Activated CD4-positive, alpha-beta memory T cell treated with anti-CD3 and anti-CD28 coated beads for 36 hours (primary cell): ENCODE measurements at regions not wholly inside any gene's neighbourhood (a gene's known extent, or its start where the extent isn't known, plus 50 kb on each side); places are given as distances from the start of the nearest gene placed in this dataset.
"Not testable (repeated sequence)": the region's sequence is repeated elsewhere in the genome, so short reads cannot be mapped to it uniquely, and the experiment has no call there.

Experiments used
- CTCF ChIA-PET: fragments of 350-600 bp; sonication (Branson Sonifier 250); formaldehyde crosslinking; loops from one replicate; lab custom pipeline; 2021; ENCODE audit warnings: antibody characterized with exemption, inconsistent platforms; lab: Charles Lee
- POLR2A ChIA-PET: fragments of 350-600 bp; sonication (Branson Sonifier 250); formaldehyde crosslinking; loops from one replicate; lab custom pipeline; 2021; ENCODE audit warnings: antibody characterized with exemption; lab: Charles Lee
- DNase-seq: peaks from one replicate; pipeline ENCODE4 v3.0.0-alpha.2; 2020
- H3K27ac Mint-ChIP-seq: one replicate; pipeline ENCODE4 v1.8.0; 2021; ENCODE audit warnings: mixed read lengths
- H3K27me3 Mint-ChIP-seq: one replicate; pipeline ENCODE4 v1.8.0; 2021; ENCODE audit warnings: mixed read lengths
- H3K36me3 Mint-ChIP-seq: one replicate; pipeline ENCODE4 v1.8.0; 2021; ENCODE audit warnings: mixed read lengths
- H3K4me1 Mint-ChIP-seq: one replicate; pipeline ENCODE4 v1.8.0; 2021; ENCODE audit warnings: low read depth, mixed read lengths
- H3K4me3 Mint-ChIP-seq: one replicate; pipeline ENCODE4 v1.8.0; 2021; ENCODE audit warnings: mild to moderate bottlenecking, mixed read lengths
- H3K9me3 Mint-ChIP-seq: one replicate; pipeline ENCODE4 v1.8.0; 2021; ENCODE audit warnings: mixed read lengths
- intact Hi-C: fragments of 100-400 bp; cut with micrococcal nuclease; formaldehyde crosslinking; loops from one replicate; pipeline ENCODE4 v1.15.1; 2023

DNA sequence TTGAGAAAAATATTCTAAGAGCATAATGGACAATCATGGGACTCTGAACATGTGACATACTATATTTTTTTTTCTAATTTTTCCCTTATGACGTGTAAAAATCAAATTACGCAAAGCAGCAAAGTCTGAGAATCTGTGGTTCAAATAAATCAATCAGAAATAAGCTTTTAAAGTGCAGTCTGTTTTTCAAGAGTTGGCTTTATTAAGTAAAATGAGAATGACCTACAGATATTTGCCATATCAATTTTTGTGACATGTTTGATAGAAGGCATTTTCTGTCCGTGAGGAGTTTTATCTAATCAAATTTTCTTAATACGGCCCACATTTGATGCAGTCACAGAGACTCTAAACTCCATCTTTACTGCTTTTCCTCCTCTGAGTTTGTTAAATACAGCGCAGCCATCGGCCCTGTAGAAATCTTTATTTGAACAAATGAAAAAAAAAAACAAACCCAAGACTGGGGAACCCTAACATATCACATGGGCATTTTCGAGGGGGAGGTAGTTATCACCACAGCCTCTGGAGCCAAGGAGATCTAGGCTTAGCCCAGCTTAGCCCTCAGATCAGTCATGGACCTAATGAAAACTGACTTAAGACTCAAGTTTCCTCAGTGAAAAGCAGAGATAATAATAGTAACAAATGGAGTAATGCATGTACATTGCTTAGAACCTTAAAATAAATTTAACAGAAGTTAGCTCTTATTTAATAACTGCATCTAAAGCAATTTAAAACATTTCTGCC, 263.6 kb upstream of the C9orf72 start:
- Mint-ChIP-seq H3K27ac (no peak overlapping the region), H3K27me3 (no peaks in the 10 kb centered on the region)

DNA sequence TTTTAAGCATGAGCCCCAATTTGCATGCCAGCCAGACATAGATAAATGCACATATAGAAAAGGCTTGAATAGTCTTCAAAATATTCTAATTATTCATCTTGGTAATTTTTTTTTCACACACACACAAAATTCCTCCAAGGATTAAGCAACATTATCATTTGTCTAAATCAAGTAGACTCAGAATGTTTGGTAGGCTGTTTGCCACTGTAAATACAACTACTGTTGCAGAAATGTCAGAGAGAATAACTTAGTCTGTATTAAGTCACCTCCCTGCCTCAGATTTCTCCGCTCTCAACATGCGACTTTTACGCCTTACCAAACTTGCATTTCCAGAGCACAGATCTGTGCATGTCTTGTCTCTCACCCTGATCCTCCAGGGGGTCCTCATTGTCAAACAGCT, 265.6 kb upstream of the C9orf72 start:
- ChIA-PET POLR2A (no interaction called here), CTCF (no interaction called here)
- intact Hi-C loops = no loop called here
- no peaks in the 10 kb centered on the region for H3K27me3 Mint-ChIP-seq
- H3K4me3 Mint-ChIP-seq = no peak overlapping the region
- no peaks in the 10 kb centered on the region for H3K4me1 Mint-ChIP-seq
- H3K9me3 Mint-ChIP-seq = no peaks in the 10 kb centered on the region
- no peak overlapping the region for H3K27ac Mint-ChIP-seq
- no peak for DNase-seq
- H3K36me3 Mint-ChIP-seq = no peaks in the 10 kb centered on the region

More for the DNA sequence above, 263.6 kb upstream of the C9orf72 start:
- H3K9me3 Mint-ChIP-seq = no peaks in the 10 kb centered on the region
- no peak for DNase-seq
- no peaks in the 10 kb centered on the region for H3K4me1 Mint-ChIP-seq
- no peaks in the 10 kb centered on the region for H3K36me3 Mint-ChIP-seq
- ChIA-PET POLR2A (no interaction called here), CTCF (no interaction called here)
- H3K4me3 Mint-ChIP-seq = no peak overlapping the region
- intact Hi-C loops = no loop called here

DNA sequence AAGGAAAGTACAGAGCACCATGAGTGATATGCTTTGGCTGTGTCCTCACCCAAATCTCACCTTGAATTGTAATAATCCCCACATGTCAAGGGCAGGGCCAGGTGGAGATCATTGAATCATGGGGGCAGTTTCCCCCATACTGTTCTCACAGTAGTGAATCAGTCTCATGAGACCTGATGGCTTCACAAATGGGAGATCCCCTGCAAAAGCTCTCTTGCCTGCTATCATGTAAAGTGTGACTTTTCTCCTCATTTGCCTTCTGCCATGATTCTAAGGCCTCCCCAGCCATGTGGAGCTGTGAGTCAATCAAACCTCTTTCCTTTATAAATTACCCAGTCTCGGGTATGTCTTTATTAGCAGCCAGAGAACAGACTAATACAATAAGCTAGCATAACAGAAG, 266.5 kb upstream of the C9orf72 start:
- H3K36me3 Mint-ChIP-seq, CTCF ChIA-PET, H3K27me3 Mint-ChIP-seq, DNase-seq, H3K27ac Mint-ChIP-seq, H3K9me3 Mint-ChIP-seq, H3K4me1 Mint-ChIP-seq, POLR2A ChIA-PET, intact Hi-C loops, H3K4me3 Mint-ChIP-seq: not testable (repeated sequence)

DNA sequence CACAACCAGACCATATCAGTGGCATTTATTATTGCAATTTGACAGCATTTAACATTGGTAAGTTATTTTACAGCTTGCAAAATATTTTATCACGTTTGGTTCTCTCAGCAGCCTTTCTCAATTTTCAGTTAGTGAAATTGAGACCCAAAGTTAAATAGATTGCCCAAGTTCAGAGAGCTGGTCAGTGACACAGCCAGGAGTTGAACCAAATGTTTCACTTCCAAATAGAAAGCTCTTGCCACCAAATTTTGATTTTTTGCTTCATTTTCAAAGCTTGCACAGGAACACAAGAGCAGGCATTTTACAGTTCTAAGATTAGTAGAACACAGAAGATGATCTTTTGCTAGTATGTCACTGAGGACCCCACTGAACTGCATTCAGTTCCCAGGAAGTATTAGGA, 271.5 kb upstream of the C9orf72 start:
- Mint-ChIP-seq H3K27ac (no peak overlapping the region), H3K4me3 (no peak overlapping the region), H3K4me1 (no peaks in the 10 kb centered on the region), H3K9me3 (no peaks in the 10 kb centered on the region), H3K27me3 (no peaks in the 10 kb centered on the region), H3K36me3 (no peaks in the 10 kb centered on the region)
- ChIA-PET CTCF (no interaction called here), POLR2A (no interaction called here)
- intact Hi-C loops = no loop called here
- no peak for DNase-seq

DNA sequence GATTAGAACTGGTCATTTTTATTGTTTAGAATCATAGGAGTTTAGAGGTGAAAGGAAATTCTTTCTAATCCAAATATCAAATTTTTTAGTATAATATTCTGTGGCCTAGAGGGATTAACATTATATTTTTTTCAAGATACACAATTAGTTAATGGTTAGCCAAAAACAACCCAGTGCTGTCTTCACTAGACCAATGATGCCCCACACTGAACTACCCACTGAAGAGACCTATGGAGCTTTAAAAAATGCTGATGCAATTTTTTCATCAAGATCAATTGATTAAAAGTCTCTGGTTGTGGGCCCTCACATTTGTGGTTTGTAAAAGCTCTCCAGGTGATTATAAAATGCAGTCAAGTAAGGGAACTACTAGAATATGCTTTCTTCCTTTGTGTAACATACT, 274.1 kb upstream of the C9orf72 start:
- intact Hi-C loops = no loop called here
- no peaks in the 10 kb centered on the region for H3K9me3 Mint-ChIP-seq
- no peaks in the 10 kb centered on the region for H3K4me1 Mint-ChIP-seq
- ChIA-PET POLR2A (no interaction called here), CTCF (no interaction called here)
- H3K4me3 Mint-ChIP-seq = no peak overlapping the region
- no peak for DNase-seq
- H3K36me3 Mint-ChIP-seq = no peaks in the 10 kb centered on the region
- peaks cover 2% of the 10 kb centered on the region for H3K27me3 Mint-ChIP-seq
- no peak overlapping the region for H3K27ac Mint-ChIP-seq

DNA sequence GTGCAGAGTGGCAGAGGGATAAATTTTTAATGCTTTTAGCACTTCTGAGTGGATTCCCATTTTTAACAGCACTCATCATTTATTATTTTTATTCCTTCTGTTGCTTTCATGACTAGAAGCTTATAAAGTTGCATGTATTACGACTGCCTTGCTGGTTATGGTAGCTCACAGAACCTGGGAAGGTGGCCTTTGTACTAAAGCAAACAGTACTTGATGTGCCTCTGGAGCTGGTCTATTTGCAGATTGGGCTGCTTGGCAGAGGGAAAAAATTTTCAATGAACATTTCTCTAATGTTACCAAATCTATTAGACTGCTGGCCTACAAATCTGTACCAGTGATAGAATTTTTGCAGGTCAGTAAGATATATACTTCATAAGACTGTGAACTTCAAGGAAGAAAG, 274.5 kb upstream of the C9orf72 start:
- ChIA-PET POLR2A (no interaction called here), CTCF (no interaction called here)
- H3K27me3 Mint-ChIP-seq = peaks cover 2% of the 10 kb centered on the region
- no peak overlapping the region for H3K4me3 Mint-ChIP-seq
- H3K27ac Mint-ChIP-seq = no peak overlapping the region
- no peak for DNase-seq
- intact Hi-C loops = no loop called here
- no peaks in the 10 kb centered on the region for H3K4me1 Mint-ChIP-seq
- no peaks in the 10 kb centered on the region for H3K36me3 Mint-ChIP-seq
- H3K9me3 Mint-ChIP-seq = no peaks in the 10 kb centered on the region

DNA sequence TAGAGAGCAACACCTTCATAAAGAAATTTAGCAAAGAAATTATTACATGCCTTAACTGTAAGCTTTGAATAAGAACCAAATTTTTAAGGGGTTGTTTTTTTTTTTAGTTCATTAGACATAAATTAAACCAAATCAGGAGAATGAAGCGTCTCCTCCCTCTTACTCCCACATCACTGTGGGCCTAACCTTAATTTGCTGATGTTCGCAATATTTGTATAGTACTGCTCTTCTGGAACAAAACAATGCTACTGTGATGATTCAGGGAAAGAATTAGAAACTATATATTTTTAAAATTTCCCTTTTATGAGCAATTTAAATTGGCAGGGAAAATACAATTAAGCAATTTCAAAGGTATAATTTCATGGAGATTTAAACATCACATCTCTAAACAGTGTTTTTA, 275.0 kb upstream of the C9orf72 start:
- intact Hi-C loops = no loop called here
- CTCF ChIA-PET = no interaction called here
- H3K9me3 Mint-ChIP-seq = no peaks in the 10 kb centered on the region
- no peak overlapping the region for H3K27ac Mint-ChIP-seq
- POLR2A ChIA-PET = no interaction called here
- DNase-seq = no peak
- no peaks in the 10 kb centered on the region for H3K36me3 Mint-ChIP-seq
- H3K4me1 Mint-ChIP-seq = no peaks in the 10 kb centered on the region
- peaks cover 2% of the 10 kb centered on the region for H3K27me3 Mint-ChIP-seq
- no peak overlapping the region for H3K4me3 Mint-ChIP-seq

DNA sequence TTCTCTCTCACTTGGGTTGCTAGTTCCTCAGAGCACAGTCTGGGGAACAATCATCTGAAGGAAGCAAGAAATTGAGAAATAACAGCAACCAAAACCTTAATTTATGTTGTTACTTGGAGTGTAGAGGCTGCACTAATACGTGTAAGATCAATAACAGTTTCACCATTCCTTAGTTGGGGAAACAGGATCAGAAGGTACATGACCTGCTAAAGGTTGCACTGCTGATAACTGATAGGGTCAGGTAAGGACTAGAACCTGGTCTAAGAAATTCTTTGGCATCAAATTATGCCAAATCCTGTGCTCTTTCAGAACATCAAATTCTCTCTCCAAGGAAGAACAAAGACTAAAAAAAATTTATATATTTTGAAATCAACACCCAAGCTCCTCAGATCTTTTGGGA, 278.6 kb upstream of the C9orf72 start:
- POLR2A ChIA-PET = no interaction called here
- H3K4me3 Mint-ChIP-seq = no peak overlapping the region
- H3K9me3 Mint-ChIP-seq = no peaks in the 10 kb centered on the region
- no peak overlapping the region for H3K27ac Mint-ChIP-seq
- CTCF ChIA-PET = no interaction called here
- peaks cover 2% of the 10 kb centered on the region for H3K27me3 Mint-ChIP-seq
- DNase-seq = no peak
- no peaks in the 10 kb centered on the region for H3K36me3 Mint-ChIP-seq
- H3K4me1 Mint-ChIP-seq = no peaks in the 10 kb centered on the region
- intact Hi-C loops = no loop called here

DNA sequence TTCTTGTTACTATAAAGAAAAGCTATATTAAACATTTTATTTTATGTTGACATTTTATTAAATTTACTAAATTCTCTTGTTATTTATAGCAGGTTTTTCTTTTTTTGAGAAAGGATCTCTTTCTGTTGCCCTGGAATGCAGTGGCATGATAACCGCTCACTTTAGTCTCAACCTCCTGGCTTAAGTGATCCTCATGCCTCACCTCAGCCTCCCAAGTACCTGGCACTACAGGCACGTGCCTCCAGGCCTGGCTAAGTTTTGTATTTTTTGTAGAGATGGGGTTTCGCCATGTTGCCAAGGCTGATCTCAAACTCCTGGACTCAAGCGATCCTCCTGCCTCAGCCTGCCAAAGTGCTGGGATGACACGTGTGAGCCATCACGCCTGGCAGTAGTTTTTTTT, 280.2 kb upstream of the C9orf72 start:
- Mint-ChIP-seq H3K27me3 (peaks cover 2% of the 10 kb centered on the region), H3K4me3 (no peak overlapping the region), H3K4me1 (no peaks in the 10 kb centered on the region), H3K9me3 (no peaks in the 10 kb centered on the region), H3K27ac (no peak overlapping the region), H3K36me3 (no peaks in the 10 kb centered on the region)
- DNase-seq = no peak
- intact Hi-C loops = no loop called here
- CTCF ChIA-PET = no interaction called here
- POLR2A ChIA-PET = no interaction called here

DNA sequence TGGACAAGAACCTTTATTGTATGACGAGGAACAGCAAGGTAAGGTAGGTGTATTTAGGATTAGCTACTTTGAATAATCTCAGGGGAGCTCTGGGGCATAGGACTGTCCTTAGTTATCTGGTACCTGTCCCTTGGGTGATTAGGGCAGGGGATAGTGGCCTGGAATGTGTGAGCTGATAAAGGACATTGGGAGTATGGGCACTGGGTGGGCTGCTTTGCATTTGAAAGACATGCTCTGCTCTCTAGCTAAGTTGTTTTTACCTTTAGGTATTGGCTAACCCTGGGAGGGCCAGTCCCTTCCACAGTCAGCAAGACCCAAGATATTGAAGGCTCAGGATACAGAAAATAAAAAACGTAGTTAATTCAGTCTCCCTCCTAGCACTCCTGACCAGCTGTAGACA, 282.8 kb upstream of the C9orf72 start:
- no peaks in the 10 kb centered on the region for H3K9me3 Mint-ChIP-seq
- H3K4me3 Mint-ChIP-seq = no peak overlapping the region
- CTCF ChIA-PET = no interaction called here
- no peak overlapping the region for H3K27ac Mint-ChIP-seq
- no peaks in the 10 kb centered on the region for H3K36me3 Mint-ChIP-seq
- intact Hi-C loops = no loop called here
- POLR2A ChIA-PET = no interaction called here
- DNase-seq = no peak
- no peaks in the 10 kb centered on the region for H3K4me1 Mint-ChIP-seq
- H3K27me3 Mint-ChIP-seq = no peaks in the 10 kb centered on the region

DNA sequence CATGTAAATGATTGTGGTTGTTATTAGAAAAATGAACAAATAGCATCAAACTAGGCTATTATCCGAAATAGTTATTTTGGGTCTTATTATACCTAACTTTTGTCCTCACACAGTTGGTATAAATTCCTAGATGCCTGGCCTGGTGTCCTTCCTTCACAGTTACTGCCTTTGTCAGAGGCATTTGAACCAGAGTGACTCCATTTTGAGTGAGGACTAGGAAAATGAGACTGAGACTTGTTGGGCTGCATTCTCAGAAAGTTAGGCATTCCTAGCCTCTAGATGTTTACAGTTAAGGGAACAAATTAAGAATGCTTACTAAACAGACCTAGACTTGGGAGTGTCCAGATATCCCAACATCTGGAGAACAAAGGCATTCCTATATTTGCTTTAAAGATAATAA, 283.5 kb upstream of the C9orf72 start:
- CTCF ChIA-PET = no interaction called here

DNA sequence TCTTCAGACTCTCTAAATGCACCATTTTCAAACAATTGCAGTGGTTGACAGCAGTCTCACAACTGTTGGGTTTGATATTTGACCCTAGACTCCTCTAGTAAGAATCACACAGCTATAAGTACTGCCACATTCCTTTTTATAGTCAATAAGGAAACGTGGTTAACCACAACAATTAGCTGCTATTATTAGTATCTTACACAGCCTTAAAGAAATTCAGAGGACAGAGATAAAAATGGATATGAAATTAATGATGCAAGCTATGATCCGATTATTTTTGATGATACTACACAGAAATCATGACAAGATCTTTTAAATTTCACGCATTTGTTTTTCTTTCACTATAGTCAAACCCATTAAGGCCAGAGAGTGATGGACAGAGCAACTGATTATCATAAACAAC, 288.6 kb upstream of the C9orf72 start:
- Mint-ChIP-seq H3K9me3 (no peaks in the 10 kb centered on the region), H3K4me1 (no peaks in the 10 kb centered on the region), H3K27me3 (peaks cover 2% of the 10 kb centered on the region), H3K27ac (no peak overlapping the region), H3K4me3 (no peak overlapping the region), H3K36me3 (no peaks in the 10 kb centered on the region)
- ChIA-PET CTCF (no interaction called here), POLR2A (no interaction called here)
- intact Hi-C loops = no loop called here
- DNase-seq = no peak

More for the DNA sequence above, 283.5 kb upstream of the C9orf72 start:
- DNase-seq = no peak
- intact Hi-C loops = no loop called here
- H3K4me3 Mint-ChIP-seq = no peak overlapping the region
- no peaks in the 10 kb centered on the region for H3K27me3 Mint-ChIP-seq
- H3K9me3 Mint-ChIP-seq = no peaks in the 10 kb centered on the region
- no peaks in the 10 kb centered on the region for H3K36me3 Mint-ChIP-seq
- H3K27ac Mint-ChIP-seq = no peak overlapping the region
- POLR2A ChIA-PET = no interaction called here
- no peaks in the 10 kb centered on the region for H3K4me1 Mint-ChIP-seq

DNA sequence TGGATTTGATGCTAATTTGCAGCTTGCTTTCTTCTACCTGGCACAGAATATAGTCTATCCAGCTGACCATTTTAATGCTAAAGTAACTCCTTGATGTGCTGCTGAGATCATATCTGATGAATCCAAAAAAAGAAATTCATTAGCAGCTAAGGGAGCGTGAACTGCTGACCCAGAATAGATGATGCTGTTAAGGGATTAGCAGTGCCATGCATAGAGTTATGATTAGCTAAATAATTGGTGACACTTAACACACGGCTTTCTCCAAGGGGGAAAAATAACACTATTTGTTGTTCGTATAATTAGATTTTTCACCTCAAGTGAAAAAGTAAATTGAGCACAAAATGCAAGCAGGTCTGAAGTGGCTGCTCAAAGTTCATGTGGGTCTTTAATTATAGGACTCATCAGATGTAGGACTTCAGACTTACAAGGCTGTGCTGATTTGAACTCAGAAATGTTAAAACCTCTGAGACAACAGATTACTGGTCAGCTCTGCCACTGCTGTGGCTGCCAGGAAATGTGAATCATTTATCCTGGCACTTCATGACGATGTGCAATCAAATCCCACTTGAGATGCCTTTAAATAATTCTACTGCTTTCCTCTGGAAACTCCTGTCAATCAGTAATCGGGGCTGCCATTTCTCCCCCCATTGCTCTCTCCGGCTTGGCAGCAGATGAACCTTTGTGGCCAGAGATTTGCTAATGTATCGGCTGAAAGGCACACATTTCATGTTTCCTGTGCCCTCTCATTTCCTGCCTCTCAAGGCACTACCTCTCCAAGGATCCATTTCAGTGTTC, 291.6 kb upstream of the C9orf72 start:
- Mint-ChIP-seq H3K36me3 (no peaks in the 10 kb centered on the region), H3K4me1 (no peaks in the 10 kb centered on the region), H3K27ac (no peak overlapping the region), H3K27me3 (peaks cover 2% of the 10 kb centered on the region), H3K4me3 (no peak overlapping the region), H3K9me3 (no peaks in the 10 kb centered on the region)
- POLR2A ChIA-PET = no interaction called here
- CTCF ChIA-PET = no interaction called here
- DNase-seq = no peak
- intact Hi-C loops = no loop called here
